HG02973 (cell line): ENCODE measurements at regions not wholly inside any gene's neighbourhood (a gene's known extent, or its start where the extent isn't known, plus 50 kb on each side); places are given as distances from the start of the nearest gene placed in this dataset.
"Not testable (repeated sequence)": the region's sequence is repeated elsewhere in the genome, so short reads cannot be mapped to it uniquely, and the experiment has no call there.

Experiments used
- ATAC-seq: cut with Tn5 transposase; IDR thresholded peaks from one replicate; pipeline ENCODE4 v1.9.1; 2021; ENCODE audit warnings: moderate library complexity; ENCODE audit not compliant: unreplicated experiment

GRCh38 chr16:49003022-49003421, 278.6 kb downstream of the CBLN1 start:
- no peak for ATAC-seq

GRCh38 chr16:49000594-49000993, 281.0 kb downstream of the CBLN1 start:
- no peak for ATAC-seq

GRCh38 chr16:48999508-48999907, 282.1 kb downstream of the CBLN1 start:
- ATAC-seq = no peak

- no peak for ATAC-seq
Measured at GRCh38 chr16:48999044-48999443, 282.6 kb downstream of the CBLN1 start.

GRCh38 chr16:48997946-48998345, 283.7 kb downstream of the CBLN1 start:
- ATAC-seq = no peak

- no peak for ATAC-seq
Measured at GRCh38 chr16:48997081-48997615, 284.5 kb downstream of the CBLN1 start.

- no peak for ATAC-seq
Measured at GRCh38 chr16:48978501-48978900, 303.1 kb downstream of the CBLN1 start.

GRCh38 chr16:48972236-48972635, 309.4 kb downstream of the CBLN1 start:
- no peak for ATAC-seq

GRCh38 chr16:48971571-48972077, 310.0 kb downstream of the CBLN1 start:
- ATAC-seq = no peak

GRCh38 chr16:48970216-48970615, 311.4 kb downstream of the CBLN1 start:
- ATAC-seq = no peak

GRCh38 chr16:48969611-48970010, 312.0 kb downstream of the CBLN1 start:
- no peak for ATAC-seq

GRCh38 chr16:48965386-48965785, 316.3 kb downstream of the CBLN1 start:
- no peak for ATAC-seq

GRCh38 chr16:48963901-48964615, 317.6 kb downstream of the CBLN1 start:
- no peak for ATAC-seq

- no peak for ATAC-seq
Measured at GRCh38 chr16:48963306-48963705, 318.3 kb downstream of the CBLN1 start.

- no peak for ATAC-seq
Measured at GRCh38 chr16:48961546-48961945, 320.1 kb downstream of the CBLN1 start.

- no peak for ATAC-seq
Measured at GRCh38 chr16:48960830-48961229, 320.8 kb downstream of the CBLN1 start.

GRCh38 chr16:48959747-48960146, 321.9 kb downstream of the CBLN1 start:
- no peak for ATAC-seq

- ATAC-seq = no peak
Measured at GRCh38 chr16:48959204-48959603, 322.4 kb downstream of the CBLN1 start.

- ATAC-seq = no peak
Measured at GRCh38 chr16:48958681-48959080, 323.0 kb downstream of the CBLN1 start.

- ATAC-seq = no peak
Measured at GRCh38 chr16:48956620-48957019, 325.0 kb downstream of the CBLN1 start.

- no peak for ATAC-seq
Measured at GRCh38 chr16:48955837-48956236, 325.8 kb downstream of the CBLN1 start.

GRCh38 chr16:48951621-48952125, 330.0 kb downstream of the CBLN1 start:
- ATAC-seq = not testable (repeated sequence)
